ENCODE measurements at regions not wholly inside any gene's neighbourhood (a gene's known extent, or its start where the extent isn't known, plus 50 kb on each side); places are given as distances from the start of the nearest gene placed in this dataset.
A peak's percentile ranks its signal among the peaks of the same experiment; 100 is the strongest.

GRCh38 chr18:44149706-44150105, 531.0 kb upstream of the SETBP1 start:
- DNase-seq (ENCODE audit: low spot score) = no peak

- DNase-seq (ENCODE audit: low spot score) = no peak
Measured at GRCh38 chr18:44153981-44154380, 526.7 kb upstream of the SETBP1 start.

- no peak for DNase-seq (ENCODE audit: low spot score)
Measured at GRCh38 chr18:44156126-44156525, 524.6 kb upstream of the SETBP1 start.

- DNase-seq (ENCODE audit: low spot score) = no peak
Measured at GRCh38 chr18:44156776-44157335, 523.8 kb upstream of the SETBP1 start.

GRCh38 chr18:44170208-44170880, 510.3 kb upstream of the SETBP1 start:
- no peak for DNase-seq (ENCODE audit: low spot score)

- DNase-seq (ENCODE audit: low spot score) = no peak
Measured at GRCh38 chr18:44171301-44171700, 509.4 kb upstream of the SETBP1 start.

GRCh38 chr18:44175891-44176290, 504.8 kb upstream of the SETBP1 start:
- DNase-seq (ENCODE audit: low spot score) = no peak

- no peak for DNase-seq (ENCODE audit: low spot score)
Measured at GRCh38 chr18:44178476-44178875, 502.2 kb upstream of the SETBP1 start.

GRCh38 chr18:44179693-44180092, 501.0 kb upstream of the SETBP1 start:
- no peak for DNase-seq (ENCODE audit: low spot score)

GRCh38 chr18:44180683-44181082, 500.0 kb upstream of the SETBP1 start:
- DNase-seq (ENCODE audit: low spot score) = no peak

- no peak for DNase-seq (ENCODE audit: low spot score)
Measured at GRCh38 chr18:44181951-44182747, 498.5 kb upstream of the SETBP1 start.

- no peak for DNase-seq (ENCODE audit: low spot score)
Measured at GRCh38 chr18:44186001-44186400, 494.7 kb upstream of the SETBP1 start.

GRCh38 chr18:44187090-44187489, 493.6 kb upstream of the SETBP1 start:
- DNase-seq (ENCODE audit: low spot score) = no peak

- no peak for DNase-seq (ENCODE audit: low spot score)
Measured at GRCh38 chr18:44195394-44196140, 485.1 kb upstream of the SETBP1 start.

- DNase-seq (ENCODE audit: low spot score) = no peak
Measured at GRCh38 chr18:44197832-44198611, 482.7 kb upstream of the SETBP1 start.

GRCh38 chr18:44198612-44199284, 481.9 kb upstream of the SETBP1 start:
- DNase-seq (ENCODE audit: low spot score) = no peak

- DNase-seq (ENCODE audit: low spot score) = no peak
Measured at GRCh38 chr18:44213293-44213692, 467.4 kb upstream of the SETBP1 start.

- no peak for DNase-seq (ENCODE audit: low spot score)
Measured at GRCh38 chr18:44214396-44214795, 466.3 kb upstream of the SETBP1 start.

- DNase-seq (ENCODE audit: low spot score) = no peak
Measured at GRCh38 chr18:44216169-44216568, 464.5 kb upstream of the SETBP1 start.

- no peak for DNase-seq (ENCODE audit: low spot score)
Measured at GRCh38 chr18:44227501-44227900, 453.2 kb upstream of the SETBP1 start.

GRCh38 chr18:44229693-44230108, 451.0 kb upstream of the SETBP1 start:
- peak; percentile 65 for DNase-seq (ENCODE audit: low spot score)

Measured in pons (tissue), 1 donor.